ENCODE measurements at regions not wholly inside any gene's neighbourhood (a gene's known extent, or its start where the extent isn't known, plus 50 kb on each side); places are given as distances from the start of the nearest gene placed in this dataset.

- TF ChIP-seq CTCF (conservative IDR thresholded peaks at IDR 0.05; ENCODE audit: low read length), result no peak
- no peak for DNase-seq (ENCODE audit: low read depth)
- H3K4me3 ChIP-seq (ENCODE audit: low read length), result no peak overlapping the region
Measured at GRCh38 chr6:10048370-10049297, 366.2 kb downstream of the TFAP2A start.

- H3K4me3 ChIP-seq (ENCODE audit: low read length), result no peak overlapping the region
- no peak for DNase-seq (ENCODE audit: low read depth)
- TF ChIP-seq CTCF (conservative IDR thresholded peaks at IDR 0.05; ENCODE audit: low read length), result no peak
Measured at GRCh38 chr6:10042280-10042679, 372.6 kb downstream of the TFAP2A start.

GRCh38 chr6:10033223-10033829 lies 381.5 kb downstream of the TFAP2A start:
- no peak overlapping the region for H3K4me3 ChIP-seq (ENCODE audit: low read length)
- TF ChIP-seq CTCF (conservative IDR thresholded peaks at IDR 0.05; ENCODE audit: low read length), result no peak
- peak; percentile 1 for DNase-seq (ENCODE audit: low read depth)

GRCh38 chr6:10031617-10032016 lies 383.3 kb downstream of the TFAP2A start:
- DNase-seq (ENCODE audit: low read depth), result no peak
- no peak overlapping the region for H3K4me3 ChIP-seq (ENCODE audit: low read length)
- no peak for TF ChIP-seq CTCF (conservative IDR thresholded peaks at IDR 0.05; ENCODE audit: low read length)

GRCh38 chr6:10030942-10031537 lies 383.8 kb downstream of the TFAP2A start:
- TF ChIP-seq CTCF (conservative IDR thresholded peaks at IDR 0.05; ENCODE audit: low read length), result peak; percentile 37
- DNase-seq (ENCODE audit: low read depth), result no peak

GRCh38 chr6:10028222-10028621 lies 386.7 kb downstream of the TFAP2A start:
- no peak for DNase-seq (ENCODE audit: low read depth)
- no peak for TF ChIP-seq CTCF (conservative IDR thresholded peaks at IDR 0.05; ENCODE audit: low read length)
- no peak overlapping the region for H3K4me3 ChIP-seq (ENCODE audit: low read length)

More at GRCh38 chr6:10030942-10031537, 383.8 kb downstream of the TFAP2A start:
- H3K4me3 ChIP-seq (ENCODE audit: low read length), result no peak overlapping the region

Measured in AG10803 (cell line).